ENCODE measurements at regions not wholly inside any gene's neighbourhood (a gene's known extent, or its start where the extent isn't known, plus 50 kb on each side); places are given as distances from the start of the nearest gene placed in this dataset.

GRCh38 chr10:4201866-4202825 lies 417.1 kb upstream of the KLF6 start:
- DNase-seq (ENCODE audit: low read depth, low spot score), result no peak

- no peak for DNase-seq (ENCODE audit: low read depth, low spot score)
Measured at GRCh38 chr10:4199196-4199595, 414.2 kb upstream of the KLF6 start.

GRCh38 chr10:4198216-4198615 lies 413.2 kb upstream of the KLF6 start:
- no peak for DNase-seq (ENCODE audit: low read depth, low spot score)

- no peak for DNase-seq (ENCODE audit: low read depth, low spot score)
Measured at GRCh38 chr10:4197676-4198075, 412.7 kb upstream of the KLF6 start.

- DNase-seq (ENCODE audit: low read depth, low spot score), result no peak
Measured at GRCh38 chr10:4196771-4197390, 411.9 kb upstream of the KLF6 start.

- DNase-seq (ENCODE audit: low read depth, low spot score), result no peak
Measured at GRCh38 chr10:4196183-4196582, 411.2 kb upstream of the KLF6 start.

- no peak for DNase-seq (ENCODE audit: low read depth, low spot score)
Measured at GRCh38 chr10:4195213-4195612, 410.2 kb upstream of the KLF6 start.

GRCh38 chr10:4194231-4194630 lies 409.2 kb upstream of the KLF6 start:
- no peak for DNase-seq (ENCODE audit: low read depth, low spot score)

- DNase-seq (ENCODE audit: low read depth, low spot score), result no peak
Measured at GRCh38 chr10:4191894-4192293, 406.9 kb upstream of the KLF6 start.

- DNase-seq (ENCODE audit: low read depth, low spot score), result no peak
Measured at GRCh38 chr10:4191354-4191753, 406.3 kb upstream of the KLF6 start.

- DNase-seq (ENCODE audit: low read depth, low spot score), result no peak
Measured at GRCh38 chr10:4190876-4191275, 405.9 kb upstream of the KLF6 start.

- DNase-seq (ENCODE audit: low read depth, low spot score), result no peak
Measured at GRCh38 chr10:4189281-4189680, 404.3 kb upstream of the KLF6 start.

- DNase-seq (ENCODE audit: low read depth, low spot score), result no peak
Measured at GRCh38 chr10:4188406-4188805, 403.4 kb upstream of the KLF6 start.

GRCh38 chr10:4186849-4187540 lies 402.0 kb upstream of the KLF6 start:
- DNase-seq (ENCODE audit: low read depth, low spot score), result no peak

GRCh38 chr10:4183761-4184261 lies 398.8 kb upstream of the KLF6 start:
- no peak for DNase-seq (ENCODE audit: low read depth, low spot score)

GRCh38 chr10:4181621-4182049 lies 396.6 kb upstream of the KLF6 start:
- no peak for DNase-seq (ENCODE audit: low read depth, low spot score)

- DNase-seq (ENCODE audit: low read depth, low spot score), result no peak
Measured at GRCh38 chr10:4181081-4181480, 396.1 kb upstream of the KLF6 start.

GRCh38 chr10:4177791-4178190 lies 392.8 kb upstream of the KLF6 start:
- no peak for DNase-seq (ENCODE audit: low read depth, low spot score)

GRCh38 chr10:4176500-4177281 lies 391.7 kb upstream of the KLF6 start:
- DNase-seq (ENCODE audit: low read depth, low spot score), result no peak

- DNase-seq (ENCODE audit: low read depth, low spot score), result no peak
Measured at GRCh38 chr10:4174197-4174596, 389.2 kb upstream of the KLF6 start.

GRCh38 chr10:4170633-4171314 lies 385.8 kb upstream of the KLF6 start:
- DNase-seq (ENCODE audit: low read depth, low spot score), result no peak

Data from activated naive CD8-positive, alpha-beta T cell treated with anti-CD3 and anti-CD28 coated beads, Interleukin-2, amount 50 U/mL, for 16 hours (primary cell).